ENCODE measurements at regions not wholly inside any gene's neighbourhood (a gene's known extent, or its start where the extent isn't known, plus 50 kb on each side); places are given as distances from the start of the nearest gene placed in this dataset.

- DNase-seq = no peak
Observed at GRCh38 chr2:236691799-236692167, 122.2 kb downstream of the ACKR3 start.

- DNase-seq = no peak
Observed at GRCh38 chr2:236692937-236693336, 123.3 kb downstream of the ACKR3 start.

GRCh38 chr2:236693531-236693930 lies 123.9 kb downstream of the ACKR3 start:
- no peak for DNase-seq

GRCh38 chr2:236694146-236694888 lies 124.7 kb downstream of the ACKR3 start:
- no peak for DNase-seq

- no peak for DNase-seq
Observed at GRCh38 chr2:236696834-236697233, 127.2 kb downstream of the ACKR3 start.

GRCh38 chr2:236698016-236698627 lies 128.5 kb downstream of the ACKR3 start:
- DNase-seq = no peak

- DNase-seq = no peak
Observed at GRCh38 chr2:236700703-236701102, 131.1 kb downstream of the ACKR3 start.

- DNase-seq = no peak
Observed at GRCh38 chr2:236702657-236703372, 133.2 kb downstream of the ACKR3 start.

- DNase-seq = no peak
Observed at GRCh38 chr2:236703373-236703709, 133.7 kb downstream of the ACKR3 start.

- DNase-seq = no peak
Observed at GRCh38 chr2:236703906-236704305, 134.3 kb downstream of the ACKR3 start.

GRCh38 chr2:236704887-236705286 lies 135.3 kb downstream of the ACKR3 start:
- DNase-seq = no peak

GRCh38 chr2:236705295-236706105 lies 135.9 kb downstream of the ACKR3 start:
- DNase-seq = no peak

GRCh38 chr2:236706288-236706687 lies 136.7 kb downstream of the ACKR3 start:
- no peak for DNase-seq

GRCh38 chr2:236706803-236707202 lies 137.2 kb downstream of the ACKR3 start:
- DNase-seq = no peak

- DNase-seq = no peak
Observed at GRCh38 chr2:236711440-236711839, 141.8 kb downstream of the ACKR3 start.

- no peak for DNase-seq
Observed at GRCh38 chr2:236712304-236712703, 142.7 kb downstream of the ACKR3 start.

- DNase-seq = no peak
Observed at GRCh38 chr2:236712961-236713673, 143.5 kb downstream of the ACKR3 start.

GRCh38 chr2:236714080-236714479 lies 144.5 kb downstream of the ACKR3 start:
- no peak for DNase-seq

GRCh38 chr2:236715077-236715476 lies 145.5 kb downstream of the ACKR3 start:
- DNase-seq = peak; percentile 48

- DNase-seq = peak; percentile 47
Observed at GRCh38 chr2:236715491-236715961, 145.9 kb downstream of the ACKR3 start.

- no peak for DNase-seq
Observed at GRCh38 chr2:236717120-236717519, 147.5 kb downstream of the ACKR3 start.

GRCh38 chr2:236717729-236718128 lies 148.1 kb downstream of the ACKR3 start:
- DNase-seq = no peak
